ENCODE measurements at regions not wholly inside any gene's neighbourhood (a gene's known extent, or its start where the extent isn't known, plus 50 kb on each side); places are given as distances from the start of the nearest gene placed in this dataset.

DNA sequence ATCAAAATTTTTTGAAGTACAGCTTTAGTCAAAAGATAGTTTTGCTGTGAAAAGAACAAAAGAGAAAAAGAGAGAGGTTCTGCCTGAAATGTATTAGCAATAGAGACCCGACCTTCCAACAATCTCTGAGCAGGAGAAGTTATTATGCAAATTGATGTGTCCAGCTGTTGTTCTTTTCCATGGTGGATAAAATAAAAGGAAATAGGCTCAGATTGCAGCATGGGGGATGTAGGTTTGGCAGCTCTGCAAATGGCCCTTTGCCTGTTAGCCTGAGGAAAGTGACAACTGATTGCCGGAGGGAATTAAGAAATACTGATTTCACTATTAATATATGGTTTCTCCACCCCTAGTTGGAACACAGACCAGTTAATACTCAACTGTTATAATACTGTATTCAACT, 1283.2 kb upstream of the NXPH2 start:
- no peak overlapping the region for H3T11ph ChIP-seq (ENCODE audit: low read length)
- H3K9me3 Mint-ChIP-seq: no peaks in the 10 kb centered on the region; a peak in 1 of 5 replicates
- no CpG with 5 or more reads among the region's 2 CpGs for WGBS (ENCODE audit: extremely low coverage, insufficient read length, low lambda C conversion rate)

More for the DNA sequence above, 1283.2 kb upstream of the NXPH2 start:
- no peak overlapping the region for H2AK5ac ChIP-seq (ENCODE audit: insufficient read length, low read length)
- no peaks in the 10 kb centered on the region for H3K79me1 ChIP-seq (ENCODE audit: insufficient read depth, low read depth, low read length, poor library complexity, severe bottlenecking)
- Mint-ChIP-seq H3K27me3 (ENCODE audit: low read depth) (no peaks in the 10 kb centered on the region), H3K27ac (no peak overlapping the region), H3K4me3 (no peak overlapping the region), H3K36me3 (ENCODE audit: insufficient read depth in 1 of 3, low read depth in 3 of 3) (no peaks in the 10 kb centered on the region), H3K4me1 (peaks cover 3 to 6% of the 10 kb centered on the region in 2 experiments; a peak in 2 of 4 replicates)
- no peaks in the 10 kb centered on the region for H3K27me3 ChIP-seq (ENCODE audit: insufficient read depth, low read length)
- no peak overlapping the region for H2BK120ac ChIP-seq (ENCODE audit: low read depth, low read length, poor library complexity, severe bottlenecking)
- no peak for DNase-seq
- no peak overlapping the region for H2BK15ac ChIP-seq (ENCODE audit: low read depth, low read length)
- H3K56ac ChIP-seq (ENCODE audit: insufficient read length, low read depth, low read length): no peak overlapping the region
- no peak overlapping the region for H3K27ac ChIP-seq (ENCODE audit: insufficient read length, low read depth, low read length)
- TF ChIP-seq, protein P1, sequence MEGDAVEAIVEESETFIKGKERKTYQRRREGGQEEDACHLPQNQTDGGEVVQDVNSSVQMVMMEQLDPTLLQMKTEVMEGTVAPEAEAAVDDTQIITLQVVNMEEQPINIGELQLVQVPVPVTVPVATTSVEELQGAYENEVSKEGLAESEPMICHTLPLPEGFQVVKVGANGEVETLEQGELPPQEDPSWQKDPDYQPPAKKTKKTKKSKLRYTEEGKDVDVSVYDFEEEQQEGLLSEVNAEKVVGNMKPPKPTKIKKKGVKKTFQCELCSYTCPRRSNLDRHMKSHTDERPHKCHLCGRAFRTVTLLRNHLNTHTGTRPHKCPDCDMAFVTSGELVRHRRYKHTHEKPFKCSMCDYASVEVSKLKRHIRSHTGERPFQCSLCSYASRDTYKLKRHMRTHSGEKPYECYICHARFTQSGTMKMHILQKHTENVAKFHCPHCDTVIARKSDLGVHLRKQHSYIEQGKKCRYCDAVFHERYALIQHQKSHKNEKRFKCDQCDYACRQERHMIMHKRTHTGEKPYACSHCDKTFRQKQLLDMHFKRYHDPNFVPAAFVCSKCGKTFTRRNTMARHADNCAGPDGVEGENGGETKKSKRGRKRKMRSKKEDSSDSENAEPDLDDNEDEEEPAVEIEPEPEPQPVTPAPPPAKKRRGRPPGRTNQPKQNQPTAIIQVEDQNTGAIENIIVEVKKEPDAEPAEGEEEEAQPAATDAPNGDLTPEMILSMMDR (conservative IDR thresholded peaks at IDR 0.05): no peak
- no peak overlapping the region for H4K8ac ChIP-seq (replicated peaks; ENCODE audit: insufficient read length, low read depth, low read length)
- no peak overlapping the region for H3K18ac ChIP-seq (ENCODE audit: insufficient read length, low read depth, low read length)
- H3K23me2 ChIP-seq (ENCODE audit: insufficient read length, low read depth, low read length, poor library complexity, severe bottlenecking): no peaks in the 10 kb centered on the region
- no peaks in the 10 kb centered on the region for H3K79me2 ChIP-seq (ENCODE audit: insufficient read depth, low read length)
- no peak overlapping the region for H3K4me2 ChIP-seq (ENCODE audit: insufficient read depth, insufficient read length, low read length)
- H3K9ac ChIP-seq (ENCODE audit: extremely low read depth, insufficient read length, low read length): no peak overlapping the region
- H2BK12ac ChIP-seq (ENCODE audit: insufficient read length, low read depth, low read length): no peak overlapping the region
- no peak overlapping the region for H2AFZ ChIP-seq (ENCODE audit: low read length)
- no peak overlapping the region for H4K5ac ChIP-seq (ENCODE audit: insufficient read length, low read depth, low read length)
- H3K4me1 ChIP-seq (ENCODE audit: insufficient read depth, low read length): no peaks in the 10 kb centered on the region; the same call in 1 of the 2 replicates
- no peak overlapping the region for H3K23ac ChIP-seq (ENCODE audit: insufficient read length, low read depth, low read length)
- H2BK20ac ChIP-seq (ENCODE audit: low read depth, low read length, poor library complexity, severe bottlenecking): no peak overlapping the region
- H2BK5ac ChIP-seq (ENCODE audit: insufficient read length, low read length): no peak overlapping the region
- no peak overlapping the region for H4K91ac ChIP-seq (ENCODE audit: insufficient read length, low read depth, low read length)
- H4K20me1 ChIP-seq (ENCODE audit: control insufficient read depth, insufficient read depth, insufficient read length): no peaks in the 10 kb centered on the region
- H3K14ac ChIP-seq (ENCODE audit: insufficient read depth, low read length): no peak overlapping the region
- H3K9me3 ChIP-seq (ENCODE audit: control insufficient read depth, low read depth, low read length): no peaks in the 10 kb centered on the region
- no peak overlapping the region for H3K4ac ChIP-seq (ENCODE audit: low read depth, low read length)
